Fibroblast of pulmonary artery (primary cell): ENCODE measurements at regions not wholly inside any gene's neighbourhood (a gene's known extent, or its start where the extent isn't known, plus 50 kb on each side); places are given as distances from the start of the nearest gene placed in this dataset.

Source experiments
- DNase-seq: peaks from one replicate; pipeline ENCODE4 v3.0.0-alpha.2; 2010; ENCODE audit warnings: low read depth
- H3K4me3 ChIP-seq: replicated peaks from 2 replicates; pipeline ENCODE4 v1.5.1; 2011; ENCODE audit warnings: low read depth, mild to moderate bottlenecking, control low read depth, low read length, moderate library complexity
- TF ChIP-seq, protein P1 (sequence below): IDR thresholded peaks from 2 replicates; pipeline ENCODE4 v1.5.1; 2011; ENCODE audit warnings: mild to moderate bottlenecking, control low read depth, low read length, inconsistent platforms; ENCODE audit errors: missing control alignments

DNA sequence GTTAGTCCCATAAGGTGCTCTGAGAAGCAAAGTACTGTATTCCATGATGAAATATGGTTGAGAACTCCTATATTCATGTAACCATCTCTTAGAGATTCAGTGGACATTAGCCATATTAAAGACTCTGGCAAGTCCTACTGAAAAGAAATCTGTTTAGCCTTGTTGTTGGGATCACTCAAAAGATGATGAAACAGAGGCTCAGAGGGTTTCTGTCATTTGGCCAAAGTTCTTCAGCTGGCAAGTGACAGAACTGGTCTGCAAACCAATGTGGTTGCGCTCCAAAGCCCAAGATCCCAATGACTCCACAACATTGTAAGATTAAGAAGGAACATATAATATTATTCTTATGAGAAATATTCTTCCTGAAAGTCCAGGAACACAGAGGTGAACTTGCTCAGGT, 462.9 kb downstream of the ACTL7B start:
- no peak for DNase-seq
- no peak overlapping the region for H3K4me3 ChIP-seq

DNA sequence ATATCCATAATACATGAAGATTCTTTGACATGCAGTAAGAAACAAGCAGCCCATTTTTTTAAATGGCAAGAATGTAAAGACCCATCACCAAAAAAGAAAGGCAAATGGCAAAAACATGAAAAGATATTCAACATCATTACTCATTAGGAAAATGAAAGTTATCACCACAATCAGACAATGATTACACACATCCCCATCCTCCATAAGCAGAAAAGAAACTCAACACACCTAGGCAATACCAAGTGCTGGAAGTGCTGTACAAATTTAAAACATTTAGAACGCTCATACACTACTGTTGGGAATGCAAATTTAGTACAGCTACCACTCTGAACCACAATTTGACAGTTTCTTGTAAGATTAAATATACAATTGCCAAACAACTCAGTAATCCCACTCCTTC, 466.7 kb downstream of the ACTL7B start:
- no peak overlapping the region for H3K4me3 ChIP-seq
- TF ChIP-seq, protein P1, sequence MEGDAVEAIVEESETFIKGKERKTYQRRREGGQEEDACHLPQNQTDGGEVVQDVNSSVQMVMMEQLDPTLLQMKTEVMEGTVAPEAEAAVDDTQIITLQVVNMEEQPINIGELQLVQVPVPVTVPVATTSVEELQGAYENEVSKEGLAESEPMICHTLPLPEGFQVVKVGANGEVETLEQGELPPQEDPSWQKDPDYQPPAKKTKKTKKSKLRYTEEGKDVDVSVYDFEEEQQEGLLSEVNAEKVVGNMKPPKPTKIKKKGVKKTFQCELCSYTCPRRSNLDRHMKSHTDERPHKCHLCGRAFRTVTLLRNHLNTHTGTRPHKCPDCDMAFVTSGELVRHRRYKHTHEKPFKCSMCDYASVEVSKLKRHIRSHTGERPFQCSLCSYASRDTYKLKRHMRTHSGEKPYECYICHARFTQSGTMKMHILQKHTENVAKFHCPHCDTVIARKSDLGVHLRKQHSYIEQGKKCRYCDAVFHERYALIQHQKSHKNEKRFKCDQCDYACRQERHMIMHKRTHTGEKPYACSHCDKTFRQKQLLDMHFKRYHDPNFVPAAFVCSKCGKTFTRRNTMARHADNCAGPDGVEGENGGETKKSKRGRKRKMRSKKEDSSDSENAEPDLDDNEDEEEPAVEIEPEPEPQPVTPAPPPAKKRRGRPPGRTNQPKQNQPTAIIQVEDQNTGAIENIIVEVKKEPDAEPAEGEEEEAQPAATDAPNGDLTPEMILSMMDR = no peak
- no peak for DNase-seq

More for the DNA sequence above, 462.9 kb downstream of the ACTL7B start:
- TF ChIP-seq, protein P1 = no peak

DNA sequence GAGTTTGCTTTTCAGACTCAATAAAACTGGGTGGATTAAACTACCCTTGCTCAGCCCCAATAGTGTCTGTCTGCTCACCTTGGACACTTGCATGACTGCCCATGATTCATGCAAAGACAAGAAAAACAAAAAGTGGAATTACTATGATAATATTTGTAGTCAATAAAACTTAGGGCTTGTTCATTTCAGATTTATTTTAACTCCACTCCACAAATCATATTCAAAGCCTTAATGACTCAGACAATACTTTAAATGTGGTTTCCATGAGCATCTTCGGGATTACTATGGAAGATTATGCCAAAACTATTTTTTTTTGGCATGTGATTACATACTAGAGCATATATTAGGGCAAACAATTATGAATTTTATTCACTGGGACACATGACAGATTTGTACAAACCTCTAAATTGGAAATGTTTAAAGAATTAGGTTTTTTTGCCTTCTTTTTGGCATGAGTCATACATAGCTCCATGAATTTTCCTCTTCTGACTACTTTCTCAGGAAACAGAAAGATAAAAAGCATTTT, 468.9 kb downstream of the ACTL7B start:
- H3K4me3 ChIP-seq = no peak overlapping the region
- DNase-seq = peak; percentile 51
- TF ChIP-seq, protein P1 = no peak

DNA sequence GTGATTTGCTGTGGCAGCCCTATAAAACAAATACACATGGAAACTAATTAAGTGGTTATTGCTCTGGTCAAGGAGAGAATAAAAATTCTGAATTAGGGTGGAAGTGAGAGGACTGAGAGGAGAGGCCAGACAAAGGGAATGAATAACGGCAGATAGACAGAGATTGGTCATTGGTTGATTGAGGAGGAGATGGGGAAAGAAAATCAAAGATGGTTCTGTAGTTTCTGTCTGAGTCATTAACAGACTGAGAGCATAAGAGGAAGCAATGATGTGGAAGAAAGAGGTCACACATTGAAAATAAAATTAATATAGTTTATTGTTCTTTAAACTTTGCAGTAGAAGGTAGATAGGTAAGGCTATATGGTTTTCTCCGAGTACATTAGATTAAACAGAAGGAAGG, 469.8 kb downstream of the ACTL7B start:
- TF ChIP-seq, protein P1 = no peak
- DNase-seq = no peak
- no peak overlapping the region for H3K4me3 ChIP-seq

DNA sequence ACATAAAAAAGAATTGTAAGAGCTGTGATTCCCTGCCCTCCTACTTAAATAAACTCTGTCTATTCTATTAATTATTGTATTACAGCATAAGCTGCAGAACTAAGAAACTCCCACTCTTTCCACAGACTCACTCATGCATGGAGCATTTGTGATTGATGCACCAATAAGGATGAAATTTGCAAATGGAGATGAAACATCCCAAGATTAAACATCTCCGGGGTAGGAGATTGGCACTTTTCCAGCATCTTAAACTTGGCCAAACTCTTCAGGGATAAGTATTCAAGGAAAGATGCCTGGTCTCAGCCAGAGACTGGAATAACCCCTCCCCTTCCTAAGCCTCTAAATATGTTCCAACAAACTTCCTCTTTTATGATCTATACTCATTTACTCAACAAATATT, 472.0 kb downstream of the ACTL7B start:
- no peak overlapping the region for H3K4me3 ChIP-seq
- peak; percentile 3 for DNase-seq
- TF ChIP-seq, protein P1 = no peak

DNA sequence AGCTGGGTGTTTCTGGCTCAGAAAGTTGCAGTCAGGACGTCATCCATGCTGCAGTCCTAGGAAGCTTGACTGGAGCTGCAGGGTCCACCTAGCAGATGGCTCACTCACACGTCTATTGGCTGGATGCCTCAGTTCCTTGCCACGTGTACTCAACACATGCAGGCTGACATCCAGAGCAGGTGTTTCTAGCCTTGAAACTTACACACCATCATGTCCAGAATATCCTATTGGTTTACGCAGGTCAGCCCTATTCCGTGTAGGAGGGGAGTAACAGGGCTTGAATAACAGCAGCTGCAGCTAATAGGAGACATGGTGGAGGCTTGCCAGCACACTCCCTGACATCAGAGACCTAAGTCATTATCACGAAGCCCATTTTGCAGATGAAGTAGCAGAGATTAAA, 473.5 kb downstream of the ACTL7B start:
- DNase-seq = no peak
- TF ChIP-seq, protein P1 = no peak
- no peak overlapping the region for H3K4me3 ChIP-seq

DNA sequence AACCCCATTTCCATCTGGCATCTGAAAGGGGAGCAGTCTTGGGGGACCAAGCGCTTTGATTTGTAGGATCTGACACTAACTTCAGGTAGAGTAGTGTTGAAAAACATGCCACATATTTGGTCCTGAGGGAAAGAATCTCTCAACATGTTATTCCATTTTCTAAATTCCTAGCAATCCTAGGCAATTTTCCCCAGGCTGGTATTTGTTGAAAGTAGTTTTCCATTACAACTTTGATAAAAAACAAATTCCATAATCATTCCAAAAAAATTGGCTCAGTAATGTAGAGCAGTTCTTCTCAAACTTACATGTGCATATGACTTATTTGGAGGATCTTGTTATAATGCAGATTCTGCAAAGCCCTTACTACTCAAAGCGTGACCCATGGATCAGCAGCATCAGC, 477.9 kb downstream of the ACTL7B start:
- TF ChIP-seq, protein P1 = no peak
- DNase-seq = no peak
- no peak overlapping the region for H3K4me3 ChIP-seq
